GM18870 (cell line): ENCODE measurements at regions not wholly inside any gene's neighbourhood (a gene's known extent, or its start where the extent isn't known, plus 50 kb on each side); places are given as distances from the start of the nearest gene placed in this dataset.

ENCODE experiments used
- ATAC-seq: cut with Tn5 transposase; IDR thresholded peaks from one replicate; pipeline ENCODE4 v1.9.1; 2021; ENCODE audit warnings: moderate library complexity; ENCODE audit not compliant: unreplicated experiment

GRCh38 chr5:167708449-167708848 lies 583.0 kb upstream of the WWC1 start:
- ATAC-seq: no peak

DNA sequence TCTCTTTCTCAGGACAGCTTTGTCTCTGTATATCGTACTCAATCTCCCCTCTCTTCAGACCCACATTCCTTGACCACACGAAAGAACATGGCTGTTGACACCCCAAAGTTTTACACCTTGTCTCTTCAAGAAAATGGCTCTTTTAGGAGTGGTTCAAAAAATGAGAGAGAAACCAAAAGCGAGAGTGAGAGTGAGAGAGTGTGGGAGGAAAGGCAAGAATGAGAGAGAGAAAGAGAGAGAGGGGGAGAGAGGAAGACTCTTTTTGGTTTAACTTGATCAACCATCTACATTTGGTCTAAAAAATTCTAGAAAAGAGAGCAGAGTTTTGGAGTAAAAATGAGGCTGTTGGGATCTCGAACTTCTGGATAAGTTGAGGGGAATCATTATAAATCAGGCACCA lies 581.8 kb upstream of the WWC1 start:
- peak; percentile 70 for ATAC-seq

DNA sequence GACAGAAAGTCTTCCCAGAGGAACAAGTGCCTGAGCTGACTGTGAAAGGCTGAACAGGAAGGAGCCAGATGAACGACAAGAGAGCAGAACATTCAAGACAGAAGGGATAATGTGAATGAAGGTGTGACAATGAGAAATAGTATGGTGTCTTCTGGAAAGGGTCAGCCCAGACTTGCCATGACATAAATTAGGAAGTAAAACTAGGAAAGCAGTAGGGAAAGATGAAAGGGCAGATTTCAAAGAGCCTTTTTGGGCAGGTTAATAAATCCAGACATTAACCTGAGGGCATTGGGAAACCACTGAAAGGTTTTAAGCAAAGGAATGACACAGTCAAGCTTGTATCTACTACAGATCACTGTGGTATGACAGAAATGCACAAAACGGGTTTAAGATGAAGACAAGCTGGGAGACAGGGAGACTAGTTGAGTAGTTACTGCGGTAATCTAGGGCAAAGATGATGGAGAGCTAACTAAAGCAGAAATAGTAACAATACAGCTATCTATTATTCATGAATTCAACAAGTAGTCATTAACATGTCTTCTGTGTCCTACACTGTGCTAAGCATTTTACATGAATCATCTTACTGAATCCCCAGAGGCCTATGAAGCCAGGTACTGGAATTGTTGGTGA lies 580.9 kb upstream of the WWC1 start:
- no peak for ATAC-seq

DNA sequence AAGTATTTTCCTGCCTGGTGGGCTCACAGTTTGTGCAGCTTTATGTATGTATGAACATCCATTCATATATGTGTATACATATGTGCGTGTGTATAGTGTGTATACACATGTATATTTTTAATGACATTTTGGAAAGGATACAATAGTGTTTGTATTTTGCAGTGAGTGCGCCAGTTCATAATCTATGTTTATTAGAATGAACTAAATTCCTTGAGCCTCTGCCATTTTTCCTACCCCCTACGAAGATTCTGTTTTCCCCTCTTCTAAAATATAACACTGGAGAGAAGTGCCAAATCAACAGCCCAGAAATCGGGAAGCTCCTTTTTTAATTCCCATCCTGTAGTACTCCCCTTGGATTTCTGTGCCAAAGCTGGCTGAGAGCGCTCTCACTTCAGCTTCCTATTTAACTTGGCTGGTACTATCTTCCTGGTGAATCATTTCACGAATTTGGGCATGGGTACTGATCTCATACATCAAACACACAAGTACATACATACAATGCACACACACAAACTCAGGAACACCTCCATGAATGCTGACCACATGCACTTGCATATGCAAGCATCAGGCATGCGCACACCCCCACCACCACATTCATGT lies 578.4 kb upstream of the WWC1 start:
- no peak for ATAC-seq

GRCh38 chr5:167713896-167714295 lies 577.5 kb upstream of the WWC1 start:
- no peak for ATAC-seq

DNA sequence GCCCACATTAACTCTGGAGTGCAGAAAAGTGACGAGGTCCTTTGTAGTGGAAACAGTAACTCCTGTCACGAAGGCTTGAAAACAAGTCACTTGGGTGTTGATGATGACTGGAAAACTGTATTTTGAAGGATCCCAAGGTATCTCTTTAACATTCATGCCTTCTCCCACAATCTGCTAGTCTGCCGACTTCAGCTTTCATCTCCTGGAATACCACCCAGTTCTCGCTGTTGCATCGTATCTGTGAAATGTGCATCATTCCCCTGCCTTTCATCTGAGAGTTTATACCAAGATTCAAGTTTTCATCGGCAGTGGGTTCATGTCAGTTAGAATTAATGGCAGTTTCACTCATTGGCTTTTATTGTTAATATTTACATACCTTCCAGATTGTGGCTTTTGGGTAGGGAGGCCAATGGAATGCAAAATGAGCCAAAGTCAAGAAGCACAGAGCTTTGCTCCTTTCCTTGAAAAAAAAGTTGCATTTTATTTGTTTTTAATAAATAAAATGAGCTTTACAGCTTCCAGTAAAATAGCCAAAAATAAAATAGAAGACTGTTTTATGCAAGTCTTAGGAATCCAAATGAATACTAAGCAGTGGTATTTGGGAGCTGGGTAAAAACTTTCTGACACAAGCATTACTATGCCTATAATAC lies 575.2 kb upstream of the WWC1 start:
- no peak for ATAC-seq

- no peak for ATAC-seq
Observed at GRCh38 chr5:167720259-167720658, 571.2 kb upstream of the WWC1 start.

DNA sequence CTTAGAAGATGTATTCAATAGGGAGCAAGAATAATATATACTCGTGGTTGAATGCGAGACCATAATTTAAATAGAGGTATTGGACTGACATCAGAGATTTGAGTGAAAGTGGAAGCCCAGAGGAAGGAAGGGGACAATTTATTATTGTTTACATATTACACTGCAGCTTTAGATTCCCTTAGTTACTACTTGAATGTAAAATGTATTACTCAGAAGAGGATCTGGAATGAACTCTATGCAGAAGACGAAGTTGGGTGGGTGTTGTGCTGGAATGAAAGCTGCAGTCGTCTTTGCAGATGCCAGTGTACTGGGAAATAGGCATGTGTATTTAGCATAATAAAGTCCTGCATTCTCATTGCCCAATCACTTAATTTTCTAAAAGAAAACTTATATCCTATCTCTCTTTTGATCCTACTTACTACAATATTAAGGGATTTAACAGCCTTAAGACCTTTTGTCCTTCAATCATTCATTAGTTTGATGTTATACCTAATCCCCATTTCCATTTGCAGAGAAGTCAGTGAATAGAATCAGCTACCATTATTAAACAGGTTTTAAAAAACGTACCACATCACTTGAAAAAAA lies 570.7 kb upstream of the WWC1 start:
- ATAC-seq: no peak

DNA sequence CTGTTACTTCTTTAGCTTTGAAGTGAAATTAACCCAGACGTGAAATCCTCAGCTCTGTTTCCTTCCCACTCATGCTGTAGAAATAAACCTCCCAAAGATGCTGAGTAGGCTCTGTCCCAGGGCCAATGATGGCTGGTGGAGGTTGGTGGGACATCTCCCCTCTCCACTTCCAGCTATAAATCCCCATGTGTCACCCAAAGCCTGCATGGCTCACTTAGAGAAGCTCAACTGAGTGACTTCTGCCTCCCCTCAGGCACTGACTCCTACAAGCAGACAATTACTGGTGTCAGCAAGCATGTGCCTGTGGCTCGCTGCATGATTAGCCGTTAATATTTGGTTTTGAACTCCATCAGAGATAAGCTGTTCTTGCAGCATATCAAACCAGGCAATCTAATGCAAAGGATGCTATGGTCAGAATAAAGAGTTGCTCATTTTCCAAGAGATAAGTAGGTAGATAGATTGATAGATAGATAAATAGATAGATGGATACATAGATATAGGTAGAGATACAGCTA lies 569.5 kb upstream of the WWC1 start:
- ATAC-seq: no peak

GRCh38 chr5:167723254-167723871 lies 568.1 kb upstream of the WWC1 start:
- ATAC-seq: peak; percentile 98

- ATAC-seq: no peak
Observed at GRCh38 chr5:167725264-167725663, 566.2 kb upstream of the WWC1 start.

- no peak for ATAC-seq
Observed at GRCh38 chr5:167725741-167726140, 565.7 kb upstream of the WWC1 start.

- ATAC-seq: no peak
Observed at GRCh38 chr5:167726642-167727041, 564.8 kb upstream of the WWC1 start.

DNA sequence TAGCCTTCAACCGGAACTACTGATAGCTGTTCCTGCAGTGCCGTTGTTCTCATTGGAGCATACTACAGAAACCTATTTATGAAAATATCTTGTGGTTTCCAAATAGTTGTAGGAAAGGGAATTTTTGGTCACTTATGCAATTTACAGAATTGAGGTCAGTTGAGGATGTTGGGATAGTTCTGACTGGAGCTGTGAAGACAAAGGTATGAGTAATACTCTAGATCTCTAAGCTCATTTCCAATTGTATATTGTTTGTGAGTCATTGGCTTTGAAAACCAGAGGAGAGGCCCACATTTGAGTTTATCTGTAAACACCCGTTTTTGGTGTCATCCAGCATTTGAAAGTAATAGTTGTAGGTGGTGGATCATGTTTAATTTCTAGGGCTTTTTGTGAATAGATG lies 561.3 kb upstream of the WWC1 start:
- ATAC-seq: no peak

DNA sequence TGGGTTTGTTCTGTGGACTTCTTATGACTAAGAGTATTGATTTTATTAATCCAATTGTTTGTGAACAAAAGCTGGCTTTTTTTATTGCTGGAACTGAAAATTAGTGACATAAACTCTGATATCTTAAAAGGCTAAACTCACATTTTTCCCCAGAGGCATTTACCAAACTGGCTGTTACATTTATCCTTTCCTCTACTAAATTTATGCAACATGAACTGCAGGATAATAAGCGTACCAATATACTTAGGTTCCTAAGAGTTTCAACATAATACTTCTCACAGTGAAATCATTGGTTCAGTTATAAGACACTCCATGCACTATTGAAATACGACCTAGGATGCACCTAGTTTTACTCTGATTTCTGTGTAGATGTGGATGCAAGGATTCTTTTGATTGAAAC lies 560.8 kb upstream of the WWC1 start:
- no peak for ATAC-seq

GRCh38 chr5:167731951-167732350 lies 559.5 kb upstream of the WWC1 start:
- ATAC-seq: no peak

- ATAC-seq: no peak
Observed at GRCh38 chr5:167732499-167732898, 558.9 kb upstream of the WWC1 start.

- no peak for ATAC-seq
Observed at GRCh38 chr5:167736992-167737391, 554.5 kb upstream of the WWC1 start.

DNA sequence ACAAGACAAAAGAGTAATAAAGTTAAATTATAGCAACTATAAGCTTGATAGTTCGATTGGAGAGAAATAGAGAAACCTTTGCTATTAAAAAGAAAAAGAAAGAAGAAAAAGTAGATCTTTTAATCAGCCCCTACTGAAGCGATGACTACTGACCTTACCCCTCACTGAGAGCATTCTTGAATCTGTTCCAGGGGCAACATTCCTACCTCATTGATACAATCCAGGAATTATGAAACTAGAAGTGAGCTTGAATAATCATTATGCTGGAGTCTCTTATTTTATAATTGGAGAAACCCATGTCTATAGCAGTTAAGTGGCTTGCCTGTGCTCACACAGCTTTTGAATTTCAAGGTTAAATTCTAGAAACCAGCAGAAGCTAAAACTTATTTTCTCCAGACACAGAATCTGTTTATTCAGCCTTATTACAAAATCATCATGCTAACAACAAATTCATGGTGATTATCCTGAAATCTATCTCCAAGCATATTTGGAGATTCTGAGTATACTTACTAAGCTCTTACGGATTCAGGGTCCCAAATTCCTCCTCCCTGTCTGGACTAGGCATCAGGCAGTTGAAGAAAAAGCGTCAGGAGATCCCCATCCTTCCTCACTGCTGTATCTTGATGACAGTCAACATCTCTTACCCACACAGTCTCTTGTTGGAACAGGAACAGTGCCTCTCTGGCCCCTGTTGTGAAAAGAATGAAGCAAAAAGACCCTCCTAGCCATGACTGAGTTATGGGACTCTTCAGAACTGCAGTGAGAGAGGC lies 547.6 kb upstream of the WWC1 start:
- ATAC-seq: no peak

DNA sequence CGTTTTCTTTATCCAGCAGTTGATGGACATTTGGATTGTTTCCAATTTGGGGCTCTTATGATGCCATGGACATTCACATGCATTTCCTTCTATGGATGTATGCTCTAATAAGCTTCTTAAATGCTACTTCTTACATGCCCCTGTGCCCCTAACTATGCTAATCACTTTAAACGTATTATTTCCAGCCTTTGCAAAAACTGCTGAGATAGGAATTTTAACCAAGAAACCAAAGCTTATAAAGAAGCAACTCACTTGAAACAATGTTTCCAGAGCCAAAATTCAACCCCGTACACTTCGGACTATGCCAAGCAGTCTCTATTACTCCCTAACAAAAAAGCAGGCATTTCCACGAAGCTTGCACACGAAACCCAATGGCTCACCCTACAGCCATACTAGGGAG lies 545.6 kb upstream of the WWC1 start:
- no peak for ATAC-seq

DNA sequence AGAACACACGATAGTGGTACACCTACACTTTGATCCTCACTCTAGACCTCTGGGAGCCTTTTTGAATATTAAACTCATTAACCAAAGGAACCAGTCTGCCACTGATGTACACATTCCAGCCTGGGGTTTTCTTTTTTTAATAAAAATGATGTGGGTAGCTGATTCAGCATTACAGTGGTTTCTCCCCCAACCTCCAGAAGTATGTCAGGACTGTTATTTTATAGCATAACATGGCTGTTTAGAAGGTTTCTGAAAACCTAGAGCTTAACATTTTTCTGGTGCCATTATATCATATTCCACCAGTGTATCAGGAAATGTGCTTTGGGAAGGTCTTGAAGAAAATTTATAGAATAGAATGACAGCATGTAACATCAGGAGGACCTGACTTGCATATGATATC lies 540.9 kb upstream of the WWC1 start:
- ATAC-seq: no peak
